WTC11 (cell line): ENCODE measurements at regions not wholly inside any gene's neighbourhood (a gene's known extent, or its start where the extent isn't known, plus 50 kb on each side); places are given as distances from the start of the nearest gene placed in this dataset.

Experiments
- ATAC-seq: fragments of 200-7000 bp; cut with Tn5 transposase; 2 replicates; pipeline ENCODE4 v1.10.0; 2021; ENCODE audit warnings: mild to moderate bottlenecking, moderate library complexity
- CTCF ChIA-PET: fragments of 300-600 bp; sonication (Branson Sonifier 250); formaldehyde crosslinking; loops from one replicate; lab custom pipeline; 2021; ENCODE audit warnings: antibody characterized with exemption; lab: Charles Lee
- POLR2A ChIA-PET: fragments of 350-600 bp; sonication (Branson Sonifier 250); formaldehyde crosslinking; loops from one replicate; lab custom pipeline; 2021; ENCODE audit warnings: antibody characterized with exemption; lab: Charles Lee
- DNase-seq: peaks from one replicate; pipeline ENCODE4 v3.0.0; 2021; ENCODE audit warnings: low spot score
- H3K27ac Mint-ChIP-seq: 2 replicates; pipeline ENCODE4 v1.8.0; 2021; ENCODE audit warnings: mixed read lengths
- H3K27me3 Mint-ChIP-seq: 2 replicates; pipeline ENCODE4 v1.8.0; 2021; ENCODE audit warnings: low read depth, mild to moderate bottlenecking, moderate library complexity, mixed read lengths
- H3K36me3 Mint-ChIP-seq: 2 replicates; pipeline ENCODE4 v1.8.0; 2021; ENCODE audit warnings: mixed read lengths
- H3K4me1 Mint-ChIP-seq: 2 replicates; pipeline ENCODE4 v1.8.0; 2022; ENCODE audit warnings: mixed read lengths
- H3K4me3 Mint-ChIP-seq: 2 replicates; pipeline ENCODE4 v1.8.0; 2021; ENCODE audit warnings: mild to moderate bottlenecking, moderate library complexity, mixed read lengths
- H3K9me3 Mint-ChIP-seq: 2 replicates; pipeline ENCODE4 v1.8.0; 2021; ENCODE audit warnings: mixed read lengths
- ATF2 ChIP-seq: sonication (generic); formaldehyde crosslinking; IDR thresholded peaks from 2 replicates; pipeline ENCODE4 v1.8.1; 2022; ENCODE audit warnings: low read depth, missing genetic modification reagents, borderline replicate concordance
- ATF3 ChIP-seq: sonication (generic); formaldehyde crosslinking; conservative IDR thresholded peaks from 2 replicates; pipeline ENCODE4 v1.8.1; 2022; ENCODE audit warnings: mild to moderate bottlenecking, missing genetic modification reagents
- CTCF ChIP-seq: fragments of 200-600 bp; IDR thresholded peaks from 2 replicates; pipeline ENCODE4 v1.8.0; 2022; ENCODE audit warnings: antibody characterized with exemption
- E2F4 ChIP-seq: sonication (generic); formaldehyde crosslinking; IDR thresholded peaks from 2 replicates; pipeline ENCODE4 v1.8.1; 2022; ENCODE audit warnings: low read depth, mild to moderate bottlenecking, moderate library complexity, missing genetic modification reagents, borderline replicate concordance
- E2F5 ChIP-seq: sonication (generic); formaldehyde crosslinking; IDR thresholded peaks from 2 replicates; pipeline ENCODE4 v1.8.1; 2022; ENCODE audit warnings: mild to moderate bottlenecking, moderate library complexity, missing genetic modification reagents
- EMX1 ChIP-seq: fragments of 250-450 bp; sonication (Bioruptor Pico); IDR thresholded peaks from 2 replicates; pipeline ENCODE4 v1.8.0; 2021; ENCODE audit warnings: mild to moderate bottlenecking
- ERG ChIP-seq: fragments of 250-450 bp; sonication (Bioruptor Pico); IDR thresholded peaks from 2 replicates; pipeline ENCODE4 v1.8.0; 2021; ENCODE audit warnings: mild to moderate bottlenecking
- FOXJ3 ChIP-seq: sonication (generic); formaldehyde crosslinking; IDR thresholded peaks from 2 replicates; pipeline ENCODE4 v1.9.0; 2021; ENCODE audit warnings: missing genetic modification reagents, mild to moderate bottlenecking, borderline replicate concordance
- GABPB1 ChIP-seq: sonication (generic); formaldehyde crosslinking; IDR thresholded peaks from 2 replicates; pipeline ENCODE4 v1.8.1; 2023; ENCODE audit warnings: mild to moderate bottlenecking, missing genetic modification reagents
- HMGA2 ChIP-seq: fragments of 250-450 bp; sonication (Bioruptor Pico); IDR thresholded peaks from 2 replicates; pipeline ENCODE4 v1.4.0; 2021; ENCODE audit warnings: mild to moderate bottlenecking, moderate library complexity
- MAX ChIP-seq: sonication (generic); formaldehyde crosslinking; IDR thresholded peaks from 2 replicates; pipeline ENCODE4 v1.8.0; 2022; ENCODE audit warnings: mild to moderate bottlenecking, missing genetic modification reagents
- MLX ChIP-seq: sonication (generic); formaldehyde crosslinking; IDR thresholded peaks from 2 replicates; pipeline ENCODE4 v1.8.1; 2023; ENCODE audit warnings: mild to moderate bottlenecking, missing genetic modification reagents, moderate library complexity
- MXD4 ChIP-seq: fragments of 250-450 bp; sonication (Bioruptor Pico); IDR thresholded peaks from 2 replicates; pipeline ENCODE4 v1.8.0; 2021; ENCODE audit warnings: mild to moderate bottlenecking, moderate library complexity, borderline replicate concordance
- NFE2L1 ChIP-seq: sonication (generic); formaldehyde crosslinking; IDR thresholded peaks from 2 replicates; pipeline ENCODE4 v1.8.1; 2023; ENCODE audit warnings: missing genetic modification reagents
- NR1H2 ChIP-seq: sonication (generic); formaldehyde crosslinking; IDR thresholded peaks from 2 replicates; pipeline ENCODE4 v1.9.0; 2021; ENCODE audit warnings: mild to moderate bottlenecking, moderate library complexity, missing genetic modification reagents
- PRRX2 ChIP-seq: fragments of 250-450 bp; sonication (Bioruptor Pico); IDR thresholded peaks from 2 replicates; pipeline ENCODE4 v1.8.0; 2021; ENCODE audit warnings: mild to moderate bottlenecking
- SMAD3 ChIP-seq: sonication (generic); formaldehyde crosslinking; IDR thresholded peaks from 2 replicates; pipeline ENCODE4 v1.8.0; 2022; ENCODE audit warnings: missing genetic modification reagents, mild to moderate bottlenecking, borderline replicate concordance
- SMAD4 ChIP-seq: sonication (generic); formaldehyde crosslinking; IDR thresholded peaks from 2 replicates; pipeline ENCODE4 v1.8.0; 2022; ENCODE audit warnings: mild to moderate bottlenecking, missing genetic modification reagents
- SOX15 ChIP-seq: fragments of 250-450 bp; sonication (Bioruptor Pico); IDR thresholded peaks from 2 replicates; pipeline ENCODE4 v1.9.0; 2021; ENCODE audit warnings: mild to moderate bottlenecking
- TEAD1 ChIP-seq: sonication (generic); formaldehyde crosslinking; IDR thresholded peaks from 2 replicates; pipeline ENCODE4 v1.8.0; 2022; ENCODE audit warnings: mild to moderate bottlenecking, missing genetic modification reagents
- TP53 ChIP-seq: sonication (generic); formaldehyde crosslinking; IDR thresholded peaks from 2 replicates; pipeline ENCODE4 v1.8.1; 2023; ENCODE audit warnings: mild to moderate bottlenecking, missing genetic modification reagents
- USF1 ChIP-seq: sonication (generic); formaldehyde crosslinking; IDR thresholded peaks from 2 replicates; pipeline ENCODE4 v1.8.0; 2022; ENCODE audit warnings: mild to moderate bottlenecking, missing genetic modification reagents
- ZMAT4 ChIP-seq: fragments of 250-450 bp; sonication (Bioruptor Pico); IDR thresholded peaks from 2 replicates; pipeline ENCODE4 v1.9.0; 2021; ENCODE audit warnings: mild to moderate bottlenecking
- ZNF138 ChIP-seq: sonication (generic); formaldehyde crosslinking; conservative IDR thresholded peaks from 2 replicates; pipeline ENCODE4 v1.8.1; 2022; ENCODE audit warnings: mild to moderate bottlenecking, moderate library complexity, missing genetic modification reagents
- ZNF263 ChIP-seq: sonication (generic); formaldehyde crosslinking; IDR thresholded peaks from 2 replicates; pipeline ENCODE4 v1.8.1; 2022; ENCODE audit warnings: low read depth, mild to moderate bottlenecking, moderate library complexity, missing genetic modification reagents
- ZNF396 ChIP-seq: fragments of 250-450 bp; sonication (Bioruptor Pico); IDR thresholded peaks from 2 replicates; pipeline ENCODE4 v1.8.0; 2021; ENCODE audit warnings: mild to moderate bottlenecking, moderate library complexity, borderline replicate concordance

- no peak for TF ChIP-seq GABPB1
- no peak for TF ChIP-seq CTCF
- no peak for TF ChIP-seq SMAD4 (CRISPR knock-in tag)
- no peak for TF ChIP-seq MAX
- TF ChIP-seq ZMAT4 (CRISPR knock-in tag), result no peak
- TF ChIP-seq ZNF138 (CRISPR knock-in tag), result no peak
- no peak for TF ChIP-seq ZNF396 (CRISPR knock-in tag)
- TF ChIP-seq SMAD3 (CRISPR knock-in tag), result no peak
- TF ChIP-seq E2F5 (CRISPR knock-in tag), result no peak
- TF ChIP-seq TP53 (CRISPR knock-in tag), result no peak
- TF ChIP-seq ERG (CRISPR knock-in tag), result no peak
- no peak for TF ChIP-seq ZNF263 (CRISPR knock-in tag)
- no peak for TF ChIP-seq FOXJ3 (CRISPR knock-in tag)
- TF ChIP-seq E2F4 (CRISPR knock-in tag), result no peak
- TF ChIP-seq USF1, result no peak
- no peak for TF ChIP-seq ATF3 (CRISPR knock-in tag)
- no peak for TF ChIP-seq SOX15 (CRISPR knock-in tag)
- no peak for TF ChIP-seq MLX (CRISPR knock-in tag)
- ATAC-seq (no peak), DNase-seq (no peak)
- POLR2A ChIA-PET, result no interaction called here
- Mint-ChIP-seq H3K27ac (no peak overlapping the region), H3K9me3 (peaks cover 3% of the 10 kb centered on the region; the same call in 1 of the 2 replicates), H3K4me3 (no peak overlapping the region), H3K36me3 (no peaks in the 10 kb centered on the region), H3K27me3 (no peaks in the 10 kb centered on the region), H3K4me1 (peaks cover 9% of the 10 kb centered on the region)
- CTCF ChIA-PET, result interaction anchor here (0.6 kb wide), 1 partner anchor 210 kb away, joined by 3 read pairs; no protein-coding TSS in a partner anchor
These were observed 54.1 kb upstream of the NCAM2 start for GRCh38 chr21:20944139-20944538.

- ChIA-PET POLR2A (no interaction called here), CTCF (interaction anchor here (0.6 kb wide), 1 partner anchor 24 kb away, joined by 3 read pairs; no protein-coding TSS in a partner anchor)
- no peak for ATAC-seq
- no peak for DNase-seq
- Mint-ChIP-seq H3K36me3 (no peaks in the 10 kb centered on the region), H3K27me3 (no peaks in the 10 kb centered on the region), H3K4me3 (no peak overlapping the region), H3K4me1 (peaks cover 11% of the 10 kb centered on the region), H3K9me3 (no peaks in the 10 kb centered on the region), H3K27ac (no peak overlapping the region)
- TF ChIP-seq ATF2 (CRISPR knock-in tag) (no peak), USF1 (no peak), PRRX2 (CRISPR knock-in tag) (no peak), NFE2L1 (CRISPR knock-in tag) (no peak), TEAD1 (CRISPR knock-in tag) (no peak), MXD4 (CRISPR knock-in tag) (no peak), NR1H2 (CRISPR knock-in tag) (no peak), EMX1 (CRISPR knock-in tag) (no peak), ZMAT4 (CRISPR knock-in tag) (no peak), HMGA2 (no peak)
These were observed 51.5 kb upstream of the NCAM2 start for GRCh38 chr21:20946701-20947100.
